DOHH2 (cell line): ENCODE measurements at regions not wholly inside any gene's neighbourhood (a gene's known extent, or its start where the extent isn't known, plus 50 kb on each side); places are given as distances from the start of the nearest gene placed in this dataset.
A peak's percentile ranks its signal among the peaks of the same experiment; 100 is the strongest.

Experiments
- H3F3A ChIP-seq: fragments of 200-600 bp; sonication (generic), shearing (Covaris generic); 2 replicates; pipeline ENCODE4 v1.6.0; 2016; ENCODE audit warnings: antibody characterized with exemption, mild to moderate bottlenecking; ENCODE audit not compliant: control insufficient read depth, insufficient read depth
- H3K27ac ChIP-seq: fragments of 200-600 bp; sonication (generic); 2 replicates; pipeline ENCODE4 v1.5.1; 2014; ENCODE audit warnings: low read depth, mild to moderate bottlenecking, low read length, moderate library complexity
- H3K27me3 ChIP-seq: fragments of 200-600 bp; sonication (generic); 2 replicates; pipeline ENCODE4 v1.6.1; 2014; ENCODE audit warnings: mild to moderate bottlenecking, low read length, mixed read lengths; ENCODE audit not compliant: control insufficient read depth
- H3K36me3 ChIP-seq: fragments of 200-600 bp; sonication (generic); 2 replicates; pipeline ENCODE4 v1.6.1; 2014; ENCODE audit warnings: mild to moderate bottlenecking, low read length, moderate library complexity, mixed read lengths; ENCODE audit not compliant: control insufficient read depth
- H3K4me1 ChIP-seq: fragments of 200-600 bp; sonication (generic); 2 replicates; pipeline ENCODE4 v1.6.1; 2014; ENCODE audit warnings: mild to moderate bottlenecking, low read length, mixed read lengths; ENCODE audit not compliant: control insufficient read depth
- H3K4me2 ChIP-seq: fragments of 200-600 bp; sonication (generic); 2 replicates; pipeline ENCODE4 v1.6.0; 2014; ENCODE audit warnings: mild to moderate bottlenecking, low read length, moderate library complexity
- H3K4me3 ChIP-seq: fragments of 200-600 bp; sonication (generic); 2 replicates; pipeline ENCODE4 v1.5.1; 2014; ENCODE audit warnings: mild to moderate bottlenecking, low read length, mixed read lengths
- H3K79me2 ChIP-seq: fragments of 200-600 bp; sonication (generic); 2 replicates; pipeline ENCODE4 v1.6.1; 2014; ENCODE audit warnings: mild to moderate bottlenecking, low read length, mixed read lengths; ENCODE audit not compliant: control insufficient read depth
- H3K9me2 ChIP-seq: fragments of 200-600 bp; sonication (generic); replicated peaks from 2 replicates; pipeline ENCODE4 v1.6.1; 2014; ENCODE audit warnings: mild to moderate bottlenecking, low read length, mixed read lengths; ENCODE audit not compliant: control insufficient read depth
- H3K9me3 ChIP-seq: fragments of 200-600 bp; sonication (generic); 2 replicates; pipeline ENCODE4 v1.6.1; 2014; ENCODE audit warnings: antibody characterized with exemption, low read length, mixed read lengths; ENCODE audit not compliant: control insufficient read depth, insufficient read depth
- H4K20me1 ChIP-seq: fragments of 200-600 bp; sonication (generic); 2 replicates; pipeline ENCODE4 v1.6.0; 2014; ENCODE audit warnings: low read depth, mild to moderate bottlenecking, antibody characterized with exemption, low read length, moderate library complexity; ENCODE audit not compliant: control insufficient read depth, insufficient read depth
- EZH2phosphoT487 ChIP-seq: fragments of 200-600 bp; sonication (generic); IDR thresholded peaks from 2 replicates; pipeline ENCODE4 v1.6.1; 2017; ENCODE audit warnings: borderline replicate concordance, mild to moderate bottlenecking, antibody characterized with exemption, low read length, moderate library complexity, mixed read lengths
- TF ChIP-seq, protein P1 (sequence below): fragments of 200-600 bp; sonication (generic); IDR thresholded peaks from one replicate; pipeline ENCODE4 v1.5.1; 2014; ENCODE audit warnings: antibody characterized with exemption, mild to moderate bottlenecking, low read depth, low read length; ENCODE audit not compliant: poor library complexity, severe bottlenecking

DNA sequence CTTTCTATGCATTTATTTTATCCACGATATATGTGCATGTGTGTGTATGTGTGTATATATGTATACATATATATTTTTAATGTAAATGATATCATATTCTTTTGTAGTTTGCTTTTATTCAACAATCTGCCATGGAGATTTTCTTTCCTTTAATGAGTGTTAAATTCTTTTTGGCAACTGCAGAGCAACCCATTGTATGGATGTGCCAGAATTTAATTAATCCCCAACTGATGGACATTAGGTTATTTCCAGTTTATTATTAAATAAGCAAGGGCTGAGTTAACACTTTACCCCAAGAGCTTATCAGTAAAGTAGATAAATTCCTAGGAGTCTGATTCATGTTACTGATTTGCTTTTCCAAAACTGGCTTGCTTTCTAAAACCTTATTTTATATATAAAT is 58.9 kb upstream of the CD28 start:
- Histone ChIP-seq H3K27me3 (peaks cover 10% of the 10 kb centered on the region; the same call in 1 of the 2 replicates), H4K20me1 (no peaks in the 10 kb centered on the region), H3K36me3 (no peaks in the 10 kb centered on the region), H3K9me3 (no peaks in the 10 kb centered on the region), H3K27ac (no peak overlapping the region), H3K4me3 (no peak overlapping the region), H3K79me2 (no peaks in the 10 kb centered on the region), H3F3A (no peaks in the 10 kb centered on the region), H3K4me2 (no peak overlapping the region), H3K4me1 (peaks cover 19% of the 10 kb centered on the region), H3K9me2 (no peaks in the 10 kb centered on the region)
- TF ChIP-seq, protein P1, sequence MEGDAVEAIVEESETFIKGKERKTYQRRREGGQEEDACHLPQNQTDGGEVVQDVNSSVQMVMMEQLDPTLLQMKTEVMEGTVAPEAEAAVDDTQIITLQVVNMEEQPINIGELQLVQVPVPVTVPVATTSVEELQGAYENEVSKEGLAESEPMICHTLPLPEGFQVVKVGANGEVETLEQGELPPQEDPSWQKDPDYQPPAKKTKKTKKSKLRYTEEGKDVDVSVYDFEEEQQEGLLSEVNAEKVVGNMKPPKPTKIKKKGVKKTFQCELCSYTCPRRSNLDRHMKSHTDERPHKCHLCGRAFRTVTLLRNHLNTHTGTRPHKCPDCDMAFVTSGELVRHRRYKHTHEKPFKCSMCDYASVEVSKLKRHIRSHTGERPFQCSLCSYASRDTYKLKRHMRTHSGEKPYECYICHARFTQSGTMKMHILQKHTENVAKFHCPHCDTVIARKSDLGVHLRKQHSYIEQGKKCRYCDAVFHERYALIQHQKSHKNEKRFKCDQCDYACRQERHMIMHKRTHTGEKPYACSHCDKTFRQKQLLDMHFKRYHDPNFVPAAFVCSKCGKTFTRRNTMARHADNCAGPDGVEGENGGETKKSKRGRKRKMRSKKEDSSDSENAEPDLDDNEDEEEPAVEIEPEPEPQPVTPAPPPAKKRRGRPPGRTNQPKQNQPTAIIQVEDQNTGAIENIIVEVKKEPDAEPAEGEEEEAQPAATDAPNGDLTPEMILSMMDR: no peak
- TF ChIP-seq EZH2phosphoT487: no peak

DNA sequence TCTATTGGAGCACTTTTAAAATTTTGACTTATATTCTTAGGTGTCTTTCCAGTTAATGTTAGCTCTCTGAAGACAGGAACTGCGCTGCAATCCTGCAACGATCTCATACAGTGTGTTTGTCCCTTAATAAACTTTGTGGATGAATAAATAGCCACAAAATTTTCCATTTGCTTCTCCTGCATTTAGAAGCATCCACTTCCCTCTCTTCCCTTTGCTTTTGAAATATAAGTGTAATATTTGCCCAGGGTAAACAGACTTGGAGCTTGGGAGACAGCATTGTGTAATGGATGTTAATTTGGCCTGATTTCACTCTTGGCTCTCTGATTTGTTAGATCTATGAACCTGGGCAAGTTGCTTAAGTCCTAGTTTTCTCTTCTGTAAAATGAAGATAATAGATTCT is 58.2 kb upstream of the CD28 start:
- Histone ChIP-seq H3K9me2 (no peaks in the 10 kb centered on the region), H3K27ac (no peak overlapping the region), H3K79me2 (no peaks in the 10 kb centered on the region), H3F3A (no peaks in the 10 kb centered on the region), H3K36me3 (no peaks in the 10 kb centered on the region), H3K9me3 (no peaks in the 10 kb centered on the region), H3K4me2 (no peak overlapping the region), H3K27me3 (peaks cover 10% of the 10 kb centered on the region; the same call in 1 of the 2 replicates), H4K20me1 (no peaks in the 10 kb centered on the region), H3K4me3 (no peak overlapping the region), H3K4me1 (peaks cover 19% of the 10 kb centered on the region)
- no peak for TF ChIP-seq EZH2phosphoT487

DNA sequence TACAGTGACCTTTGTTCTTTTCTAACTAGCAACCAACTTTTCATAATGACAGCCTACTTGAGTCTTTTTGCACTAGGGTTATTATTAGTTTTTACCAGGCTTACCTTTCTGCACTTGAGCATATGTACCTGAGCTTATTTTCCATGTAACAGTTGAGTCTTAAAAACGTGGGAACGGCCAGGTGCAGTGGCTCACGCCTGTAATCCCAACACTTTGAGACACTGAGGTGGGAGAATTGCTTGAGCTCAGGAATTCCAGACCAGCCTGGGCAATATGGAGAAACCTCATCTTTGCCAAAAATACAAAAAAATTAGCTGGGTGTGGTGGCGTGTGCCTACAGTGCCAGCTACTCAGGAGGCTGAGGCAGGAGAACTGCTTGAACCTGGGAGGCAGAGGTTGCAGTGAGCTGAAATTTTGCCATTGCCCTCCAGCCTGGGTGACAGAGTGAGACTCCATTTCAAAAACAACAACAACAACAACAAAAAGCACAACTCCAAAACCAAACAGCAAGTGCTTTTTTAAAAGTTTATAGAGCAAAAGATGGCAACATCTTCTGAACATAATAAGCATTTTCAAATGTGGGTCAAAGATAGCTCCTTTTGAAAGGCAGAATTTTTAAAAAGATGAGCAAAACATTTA is 57.1 kb upstream of the CD28 start:
- Histone ChIP-seq H3K36me3 (no peaks in the 10 kb centered on the region), H3K9me3 (no peaks in the 10 kb centered on the region), H3K4me1 (peaks cover 19% of the 10 kb centered on the region), H3K4me2 (no peak overlapping the region), H3K27ac (no peak overlapping the region), H3F3A (no peaks in the 10 kb centered on the region), H3K9me2 (no peaks in the 10 kb centered on the region), H3K79me2 (no peaks in the 10 kb centered on the region), H3K27me3 (peaks cover 10% of the 10 kb centered on the region; the same call in 1 of the 2 replicates), H4K20me1 (no peaks in the 10 kb centered on the region), H3K4me3 (no peak overlapping the region)
- no peak for TF ChIP-seq EZH2phosphoT487
- TF ChIP-seq, protein P1: no peak

DNA sequence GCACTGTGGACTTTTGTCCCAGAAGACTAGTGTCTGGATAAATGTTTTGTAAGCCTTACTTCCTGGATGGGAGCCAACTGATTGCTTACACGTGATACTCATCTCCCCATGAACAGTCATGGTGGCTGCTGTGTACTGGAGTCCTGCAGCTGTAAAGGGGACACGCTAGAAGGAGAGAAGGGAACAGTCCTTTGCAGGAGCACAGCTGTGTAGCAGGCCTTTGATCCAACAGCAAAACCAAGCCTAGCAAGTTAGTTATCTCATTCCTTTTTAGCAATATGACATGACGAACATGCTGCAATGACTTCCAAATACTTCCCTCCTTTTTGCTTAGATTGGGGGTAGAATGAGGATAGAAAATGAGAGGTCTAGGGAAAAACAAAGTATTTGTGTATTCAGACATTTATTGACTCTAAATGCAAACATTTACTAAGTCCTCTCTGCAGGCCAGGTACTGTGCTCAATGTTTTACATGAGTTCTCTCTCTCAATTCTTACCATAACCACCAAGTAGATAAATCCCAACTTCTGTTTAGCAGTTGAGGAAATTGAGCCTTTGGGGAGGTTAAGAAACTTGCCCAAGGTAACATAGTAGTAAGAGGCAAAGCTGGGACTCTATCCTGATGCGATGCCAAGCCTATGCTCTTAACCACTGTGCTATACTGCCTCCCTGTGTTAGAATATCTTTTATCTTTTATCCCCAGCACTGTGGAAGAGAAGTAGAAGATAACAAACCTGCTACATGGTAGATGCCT is 55.4 kb upstream of the CD28 start:
- Histone ChIP-seq H3K4me3 (no peak overlapping the region), H3K27me3 (peaks cover 21% of the 10 kb centered on the region), H4K20me1 (no peaks in the 10 kb centered on the region), H3K79me2 (no peaks in the 10 kb centered on the region), H3K36me3 (no peaks in the 10 kb centered on the region), H3K4me2 (no peak overlapping the region), H3F3A (no peaks in the 10 kb centered on the region), H3K4me1 (peaks cover 19% of the 10 kb centered on the region), H3K27ac (no peak overlapping the region), H3K9me3 (no peaks in the 10 kb centered on the region), H3K9me2 (no peaks in the 10 kb centered on the region)
- TF ChIP-seq, protein P1: peak; percentile 50
- no peak for TF ChIP-seq EZH2phosphoT487
